ENCODE measurements at regions not wholly inside any gene's neighbourhood (a gene's known extent, or its start where the extent isn't known, plus 50 kb on each side); places are given as distances from the start of the nearest gene placed in this dataset.

- TF ChIP-seq, protein P1, sequence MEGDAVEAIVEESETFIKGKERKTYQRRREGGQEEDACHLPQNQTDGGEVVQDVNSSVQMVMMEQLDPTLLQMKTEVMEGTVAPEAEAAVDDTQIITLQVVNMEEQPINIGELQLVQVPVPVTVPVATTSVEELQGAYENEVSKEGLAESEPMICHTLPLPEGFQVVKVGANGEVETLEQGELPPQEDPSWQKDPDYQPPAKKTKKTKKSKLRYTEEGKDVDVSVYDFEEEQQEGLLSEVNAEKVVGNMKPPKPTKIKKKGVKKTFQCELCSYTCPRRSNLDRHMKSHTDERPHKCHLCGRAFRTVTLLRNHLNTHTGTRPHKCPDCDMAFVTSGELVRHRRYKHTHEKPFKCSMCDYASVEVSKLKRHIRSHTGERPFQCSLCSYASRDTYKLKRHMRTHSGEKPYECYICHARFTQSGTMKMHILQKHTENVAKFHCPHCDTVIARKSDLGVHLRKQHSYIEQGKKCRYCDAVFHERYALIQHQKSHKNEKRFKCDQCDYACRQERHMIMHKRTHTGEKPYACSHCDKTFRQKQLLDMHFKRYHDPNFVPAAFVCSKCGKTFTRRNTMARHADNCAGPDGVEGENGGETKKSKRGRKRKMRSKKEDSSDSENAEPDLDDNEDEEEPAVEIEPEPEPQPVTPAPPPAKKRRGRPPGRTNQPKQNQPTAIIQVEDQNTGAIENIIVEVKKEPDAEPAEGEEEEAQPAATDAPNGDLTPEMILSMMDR (IDR thresholded peaks at IDR 0.05 in 2 of 3, conservative IDR thresholded peaks at IDR 0.05 in 1 of 3; ENCODE audit: borderline replicate concordance in 1 of 3, insufficient read depth in 1 of 3, low read depth in 2 of 3, low read length in 2 of 3) = no peak
- TF ChIP-seq EZH2 (IDR thresholded peaks at IDR 0.05) (no peak), POLR2A (IDR thresholded peaks at IDR 0.05; ENCODE audit: borderline replicate concordance, extremely low read depth, insufficient read depth, insufficient read length) (no peak)
Observed at GRCh38 chr12:43099691-43100163, 452.3 kb downstream of the ADAMTS20 start.
